PC-3 (cell line): ENCODE measurements at regions not wholly inside any gene's neighbourhood (a gene's known extent, or its start where the extent isn't known, plus 50 kb on each side); places are given as distances from the start of the nearest gene placed in this dataset.

Experiments used
- CTCF ChIP-seq: fragments of 300-600 bp; sonication (generic); conservative IDR thresholded peaks from 2 replicates; pipeline ENCODE4 v1.5.1; 2017; ENCODE audit warnings: antibody characterized with exemption, low read depth, mild to moderate bottlenecking, low read length
- EZH2 ChIP-seq: fragments of 300-600 bp; sonication (generic); IDR thresholded peaks from one replicate; pipeline ENCODE4 v1.6.1; 2017; ENCODE audit warnings: antibody characterized with exemption, mild to moderate bottlenecking, low read length; ENCODE audit not compliant: unreplicated experiment

GRCh38 chr3:6455031-6455430 is 405.9 kb upstream of the GRM7 start:
- no peak for TF ChIP-seq EZH2
- no peak for TF ChIP-seq CTCF
